GM19023 (cell line): ENCODE measurements at regions not wholly inside any gene's neighbourhood (a gene's known extent, or its start where the extent isn't known, plus 50 kb on each side); places are given as distances from the start of the nearest gene placed in this dataset.

ENCODE experiments used
- ATAC-seq: cut with Tn5 transposase; IDR thresholded peaks from one replicate; pipeline ENCODE4 v1.9.1; 2021; ENCODE audit warnings: mild to moderate bottlenecking, moderate library complexity; ENCODE audit not compliant: unreplicated experiment

GRCh38 chr13:47087241-47087640 is 190.4 kb upstream of the HTR2A start:
- no peak for ATAC-seq

GRCh38 chr13:47085346-47085745 is 188.5 kb upstream of the HTR2A start:
- no peak for ATAC-seq

- no peak for ATAC-seq
Observed at GRCh38 chr13:47081850-47082249, 185.0 kb upstream of the HTR2A start.

- no peak for ATAC-seq
Observed at GRCh38 chr13:47081246-47081645, 184.4 kb upstream of the HTR2A start.

- ATAC-seq: no peak
Observed at GRCh38 chr13:47080621-47081020, 183.8 kb upstream of the HTR2A start.

GRCh38 chr13:47076500-47076899 is 179.6 kb upstream of the HTR2A start:
- ATAC-seq: no peak

GRCh38 chr13:47069133-47069532 is 172.3 kb upstream of the HTR2A start:
- ATAC-seq: no peak

- no peak for ATAC-seq
Observed at GRCh38 chr13:47067306-47067705, 170.5 kb upstream of the HTR2A start.

- ATAC-seq: no peak
Observed at GRCh38 chr13:47066226-47066625, 169.4 kb upstream of the HTR2A start.

GRCh38 chr13:47064381-47064780 is 167.5 kb upstream of the HTR2A start:
- no peak for ATAC-seq

- ATAC-seq: no peak
Observed at GRCh38 chr13:47049276-47049989, 152.6 kb upstream of the HTR2A start.

- peak; percentile 55 for ATAC-seq
Observed at GRCh38 chr13:47046706-47047105, 149.9 kb upstream of the HTR2A start.

- ATAC-seq: no peak
Observed at GRCh38 chr13:47044842-47045241, 148.0 kb upstream of the HTR2A start.

GRCh38 chr13:47039106-47039505 is 142.3 kb upstream of the HTR2A start:
- no peak for ATAC-seq

GRCh38 chr13:47038188-47038587 is 141.3 kb upstream of the HTR2A start:
- ATAC-seq: no peak

- peak; percentile 96 for ATAC-seq
Observed at GRCh38 chr13:47036294-47037008, 139.6 kb upstream of the HTR2A start.

- ATAC-seq: no peak
Observed at GRCh38 chr13:47033216-47033615, 136.4 kb upstream of the HTR2A start.

- ATAC-seq: no peak
Observed at GRCh38 chr13:47027780-47028437, 131.1 kb upstream of the HTR2A start.

- no peak for ATAC-seq
Observed at GRCh38 chr13:47025791-47026447, 129.1 kb upstream of the HTR2A start.

GRCh38 chr13:47019977-47020376 is 123.1 kb upstream of the HTR2A start:
- no peak for ATAC-seq

- no peak for ATAC-seq
Observed at GRCh38 chr13:47017476-47017875, 120.6 kb upstream of the HTR2A start.
